ENCODE measurements at regions not wholly inside any gene's neighbourhood (a gene's known extent, or its start where the extent isn't known, plus 50 kb on each side); places are given as distances from the start of the nearest gene placed in this dataset.

- H3K4me1 Mint-ChIP-seq (ENCODE audit: low read depth) = no peaks in the 10 kb centered on the region
- no peak for TF ChIP-seq CTCF (IDR thresholded peaks at IDR 0.05)
- H3K4me3 Mint-ChIP-seq (ENCODE audit: unreplicated experiment) = no peak overlapping the region
- peaks cover 4% of the 10 kb centered on the region for H3K9me3 Mint-ChIP-seq (ENCODE audit: low read depth)
- H3K27me3 Mint-ChIP-seq (ENCODE audit: low read depth) = no peaks in the 10 kb centered on the region
- no peaks in the 10 kb centered on the region for H3K36me3 Mint-ChIP-seq (ENCODE audit: low read depth)
- H3K27ac Mint-ChIP-seq (ENCODE audit: unreplicated experiment) = no peak overlapping the region
- DNase-seq (ENCODE audit: low spot score) = no peak
Measured at GRCh38 chr20:52895235-52895634, 76.9 kb upstream of the TSHZ2 start.

GRCh38 chr20:52893498-52893897 lies 78.7 kb upstream of the TSHZ2 start:
- Mint-ChIP-seq H3K4me1 (ENCODE audit: low read depth) (no peaks in the 10 kb centered on the region), H3K27ac (ENCODE audit: unreplicated experiment) (no peak overlapping the region), H3K36me3 (ENCODE audit: low read depth) (no peaks in the 10 kb centered on the region), H3K9me3 (ENCODE audit: low read depth) (peaks cover 6% of the 10 kb centered on the region), H3K4me3 (ENCODE audit: unreplicated experiment) (no peak overlapping the region), H3K27me3 (ENCODE audit: low read depth) (no peaks in the 10 kb centered on the region)
- DNase-seq (ENCODE audit: low spot score) = no peak
- no peak for TF ChIP-seq CTCF (IDR thresholded peaks at IDR 0.05)

GRCh38 chr20:52892023-52892422 lies 80.1 kb upstream of the TSHZ2 start:
- Mint-ChIP-seq H3K27me3 (ENCODE audit: low read depth) (no peaks in the 10 kb centered on the region), H3K4me3 (ENCODE audit: unreplicated experiment) (no peak overlapping the region), H3K9me3 (ENCODE audit: low read depth) (peaks cover 6% of the 10 kb centered on the region), H3K4me1 (ENCODE audit: low read depth) (no peaks in the 10 kb centered on the region), H3K27ac (ENCODE audit: unreplicated experiment) (no peak overlapping the region), H3K36me3 (ENCODE audit: low read depth) (no peaks in the 10 kb centered on the region)
- no peak for TF ChIP-seq CTCF (IDR thresholded peaks at IDR 0.05)
- DNase-seq (ENCODE audit: low spot score) = no peak

DNA sequence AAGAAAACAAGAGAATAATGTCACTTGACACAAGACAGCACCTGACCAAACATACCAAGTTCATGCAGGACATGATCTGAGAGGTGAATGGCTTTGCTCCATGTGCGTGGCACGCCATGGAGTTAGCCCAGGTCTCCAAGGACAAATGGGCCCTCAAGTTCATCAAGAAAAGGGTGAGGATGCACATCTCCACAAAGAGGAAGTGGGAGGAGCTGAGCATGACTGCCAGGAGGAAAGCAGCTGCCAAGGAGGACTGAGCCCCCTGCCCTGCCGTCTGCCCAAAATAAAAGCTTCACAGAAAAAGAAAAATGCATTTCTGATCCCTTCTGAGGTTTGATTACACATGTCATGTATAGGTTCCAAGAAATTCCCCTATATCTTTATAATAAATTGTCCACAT lies 82.0 kb upstream of the TSHZ2 start:
- H3K27me3 Mint-ChIP-seq (ENCODE audit: low read depth) = no peaks in the 10 kb centered on the region
- no peaks in the 10 kb centered on the region for H3K36me3 Mint-ChIP-seq (ENCODE audit: low read depth)
- no peak overlapping the region for H3K4me3 Mint-ChIP-seq (ENCODE audit: unreplicated experiment)
- H3K27ac Mint-ChIP-seq (ENCODE audit: unreplicated experiment) = no peak overlapping the region
- no peak for DNase-seq (ENCODE audit: low spot score)
- no peaks in the 10 kb centered on the region for H3K4me1 Mint-ChIP-seq (ENCODE audit: low read depth)
- TF ChIP-seq CTCF (IDR thresholded peaks at IDR 0.05) = no peak
- peaks cover 6% of the 10 kb centered on the region for H3K9me3 Mint-ChIP-seq (ENCODE audit: low read depth)

- Mint-ChIP-seq H3K9me3 (ENCODE audit: low read depth) (peaks cover 6% of the 10 kb centered on the region), H3K36me3 (ENCODE audit: low read depth) (no peaks in the 10 kb centered on the region), H3K27ac (ENCODE audit: unreplicated experiment) (no peak overlapping the region), H3K4me1 (ENCODE audit: low read depth) (no peaks in the 10 kb centered on the region), H3K27me3 (ENCODE audit: low read depth) (no peaks in the 10 kb centered on the region), H3K4me3 (ENCODE audit: unreplicated experiment) (no peak overlapping the region)
- no peak for TF ChIP-seq CTCF (IDR thresholded peaks at IDR 0.05)
- DNase-seq (ENCODE audit: low spot score) = no peak
Measured at GRCh38 chr20:52889225-52889624, 82.9 kb upstream of the TSHZ2 start.
